Stimulated activated CD4-positive, alpha-beta T cell treated with anti-CD3 and anti-CD28 coated beads, Interleukin-4, amount 100 ng/mL, for 24 hours (primary cell): ENCODE measurements at regions not wholly inside any gene's neighbourhood (a gene's known extent, or its start where the extent isn't known, plus 50 kb on each side); places are given as distances from the start of the nearest gene placed in this dataset.
"Not testable (repeated sequence)": the region's sequence is repeated elsewhere in the genome, so short reads cannot be mapped to it uniquely, and the experiment has no call there.

Experiments used
- DNase-seq: peaks from one replicate; pipeline ENCODE4 v3.0.0-alpha.2; 2020

- DNase-seq: no peak
Measured at GRCh38 chr14:105924951-105925591, 398.7 kb downstream of the TMEM121 start.

DNA sequence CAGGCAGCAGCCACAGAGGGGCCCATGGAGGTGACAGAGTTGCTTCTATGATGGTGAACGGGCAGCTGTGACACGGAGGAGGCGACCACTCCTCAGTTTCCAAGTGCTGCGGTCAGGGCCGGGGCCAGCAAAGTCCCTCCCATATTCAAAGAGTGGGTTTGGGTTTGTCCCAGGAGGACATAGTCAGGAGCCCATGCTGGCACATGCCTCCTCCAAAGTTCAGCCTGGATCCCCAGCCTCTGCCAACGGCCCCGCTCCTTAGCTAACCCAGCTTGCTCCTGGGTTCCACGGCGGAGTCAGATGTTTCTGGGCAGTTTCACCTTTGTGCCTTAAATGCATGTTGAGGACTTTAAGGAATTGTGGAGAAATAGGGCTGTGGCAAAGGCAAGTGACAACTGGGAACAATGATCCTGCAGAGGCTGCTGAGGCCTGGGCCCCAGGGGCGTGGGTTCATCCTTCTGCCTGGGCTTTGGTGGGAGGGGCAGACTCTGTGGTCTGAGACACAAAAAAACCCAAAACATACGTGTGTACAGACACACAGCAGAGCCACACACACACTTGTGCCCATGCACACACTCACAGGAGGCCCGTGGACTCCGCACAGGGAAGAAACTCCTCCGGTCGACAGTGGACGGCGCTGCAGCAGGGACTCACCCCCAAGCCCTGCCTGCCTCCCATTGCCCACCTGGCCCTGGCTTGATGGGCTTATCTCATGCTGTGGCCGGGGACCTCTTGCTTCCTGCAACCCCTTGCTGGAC lies 399.4 kb downstream of the TMEM121 start:
- no peak for DNase-seq

- no peak for DNase-seq
Measured at GRCh38 chr14:105926373-105927095, 400.2 kb downstream of the TMEM121 start.

- no peak for DNase-seq
Measured at GRCh38 chr14:105927096-105928060, 401.0 kb downstream of the TMEM121 start.

DNA sequence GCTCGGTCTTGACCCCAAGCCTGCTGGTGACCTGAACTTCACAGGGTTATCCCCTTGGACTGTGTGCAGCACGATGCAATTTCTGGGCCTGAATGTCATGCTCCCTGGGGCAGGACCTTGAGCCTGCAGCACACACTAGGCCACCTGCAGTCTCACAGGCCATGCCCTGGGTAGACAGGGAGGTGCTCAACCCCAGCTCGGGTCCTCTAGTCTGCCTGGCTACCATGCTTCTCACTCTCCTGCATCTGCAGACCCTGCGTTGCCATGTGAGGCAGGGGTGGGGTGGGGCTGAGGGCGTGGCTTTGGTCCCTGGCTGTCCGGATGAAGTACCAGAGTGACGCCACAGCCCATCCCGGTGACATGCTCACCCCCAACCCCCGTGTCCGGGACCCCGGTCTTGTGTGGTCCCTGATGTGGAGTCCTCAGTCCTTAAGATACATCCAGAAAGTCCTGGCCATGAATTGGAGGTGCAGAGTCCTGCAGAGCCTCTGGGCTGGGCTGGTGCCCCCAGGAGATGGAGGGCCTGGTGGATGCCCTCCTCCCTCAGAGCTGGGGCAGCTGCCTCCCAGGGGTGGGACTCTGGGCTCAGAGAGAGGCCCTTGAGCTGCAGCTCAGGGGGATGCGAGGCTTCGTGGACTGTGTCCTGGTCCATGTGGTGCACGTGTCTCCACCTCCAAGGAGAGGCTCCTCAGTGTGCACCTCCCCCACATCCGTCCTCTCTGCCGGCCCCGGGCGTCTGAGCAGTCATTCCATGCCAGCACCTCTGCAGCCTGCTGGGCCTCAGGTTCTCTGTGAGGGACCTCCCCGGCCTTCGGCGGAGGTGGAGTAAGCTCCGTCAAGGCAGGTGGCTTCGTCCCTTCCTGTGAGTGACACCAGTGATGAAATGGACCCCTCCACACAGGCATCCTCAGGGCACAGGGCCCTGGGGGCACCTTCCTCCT lies 402.1 kb downstream of the TMEM121 start:
- not testable (repeated sequence) for DNase-seq

- no peak for DNase-seq
Measured at GRCh38 chr14:105929327-105930081, 403.1 kb downstream of the TMEM121 start.

GRCh38 chr14:105930572-105930971 lies 404.2 kb downstream of the TMEM121 start:
- DNase-seq: no peak

- no peak for DNase-seq
Measured at GRCh38 chr14:105931808-105932483, 405.6 kb downstream of the TMEM121 start.

DNA sequence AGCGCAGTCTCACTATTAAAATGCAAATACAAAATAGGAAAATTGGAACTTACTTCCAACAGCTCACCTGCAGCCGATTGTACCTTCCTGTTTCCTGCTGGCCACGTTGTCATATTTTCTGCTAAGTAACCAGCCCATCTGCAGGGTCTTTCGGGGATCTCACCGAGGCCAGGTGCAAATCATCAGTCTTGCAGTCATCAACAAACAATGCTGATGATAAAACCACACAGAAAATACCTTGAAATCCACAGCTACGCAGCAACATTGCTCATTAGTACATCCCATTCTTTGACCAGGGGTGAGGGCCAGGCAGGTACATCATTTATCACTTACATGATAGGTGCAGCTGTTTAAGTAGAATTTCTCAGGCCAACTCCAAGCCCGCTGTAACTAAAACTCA lies 406.9 kb downstream of the TMEM121 start:
- no peak for DNase-seq

- peak; percentile 0 for DNase-seq
Measured at GRCh38 chr14:105935384-105935783, 409.0 kb downstream of the TMEM121 start.

DNA sequence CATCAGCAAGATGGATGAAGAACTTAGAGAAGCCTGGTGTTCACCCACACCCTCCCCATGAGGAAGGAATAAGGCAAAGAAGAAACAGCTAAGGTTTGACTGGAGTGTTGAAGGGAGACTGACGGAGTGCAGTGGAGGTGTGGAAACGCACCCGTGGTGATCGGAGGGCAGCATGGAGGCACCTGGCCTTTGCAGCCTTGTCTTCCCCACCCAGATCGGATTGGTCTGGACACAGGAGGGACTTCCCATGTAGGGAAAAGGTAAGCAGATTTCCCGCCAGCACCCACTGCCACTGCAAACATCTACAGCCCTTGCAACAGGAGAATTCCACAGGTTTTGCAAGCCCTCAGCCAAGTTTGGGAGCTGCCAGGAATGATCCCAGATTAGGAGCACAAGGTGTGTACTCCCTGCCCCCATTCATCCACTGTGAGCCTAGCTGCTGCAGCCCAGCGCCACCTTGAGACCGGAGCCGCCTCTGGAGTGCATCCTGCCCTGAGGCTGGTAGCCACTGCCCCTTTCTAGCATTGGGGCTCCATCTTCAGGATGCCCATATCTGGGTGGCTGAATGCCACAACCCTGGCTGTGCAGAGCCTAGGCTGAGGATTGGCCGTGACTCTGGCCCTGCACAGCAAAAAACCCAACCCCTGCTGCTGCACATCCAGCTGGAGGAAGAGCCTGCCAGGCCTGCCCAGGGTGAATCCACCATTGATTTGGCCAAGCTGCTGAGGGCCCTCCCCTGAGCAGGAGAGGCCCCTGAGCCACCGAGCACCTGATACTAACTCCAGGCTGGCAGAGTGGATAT lies 411.1 kb downstream of the TMEM121 start:
- peak; percentile 2 for DNase-seq

- no peak for DNase-seq
Measured at GRCh38 chr14:105938055-105938863, 411.9 kb downstream of the TMEM121 start.

GRCh38 chr14:105938959-105939358 lies 412.6 kb downstream of the TMEM121 start:
- DNase-seq: no peak

GRCh38 chr14:105939810-105940508 lies 413.6 kb downstream of the TMEM121 start:
- peak; percentile 2 for DNase-seq

- no peak for DNase-seq
Measured at GRCh38 chr14:105940534-105941225, 414.3 kb downstream of the TMEM121 start.

- no peak for DNase-seq
Measured at GRCh38 chr14:105941226-105942166, 415.1 kb downstream of the TMEM121 start.
